Suprapubic skin (tissue), 4 donors: ENCODE measurements at regions not wholly inside any gene's neighbourhood (a gene's known extent, or its start where the extent isn't known, plus 50 kb on each side); places are given as distances from the start of the nearest gene placed in this dataset.

ENCODE experiments used
- DNase-seq, 2 donors: peaks; one replicate each; pipeline ENCODE4 v3.0.0-alpha.2; 2019; ENCODE audit warnings: low spot score in 2 of 2
- H3K27ac ChIP-seq: fragments of 200-600 bp; sonication (generic); one replicate; pipeline ENCODE4 v1.5.1; 2019
- H3K27me3 ChIP-seq: fragments of 200-600 bp; sonication (generic); one replicate; pipeline ENCODE4 v1.5.1; 2019
- H3K36me3 ChIP-seq: fragments of 200-600 bp; sonication (generic); one replicate; pipeline ENCODE4 v1.5.1; 2019
- H3K4me1 ChIP-seq: fragments of 200-600 bp; sonication (generic); one replicate; pipeline ENCODE4 v1.5.1; 2019
- H3K4me3 ChIP-seq: fragments of 200-600 bp; sonication (generic); one replicate; pipeline ENCODE4 v1.5.1; 2019; ENCODE audit warnings: mild to moderate bottlenecking
- H3K9me3 ChIP-seq: fragments of 200-600 bp; sonication (generic); one replicate; pipeline ENCODE4 v1.5.1; 2019
- CTCF ChIP-seq, 2 donors: fragments of 200-600 bp in 1 of 2; fragments of 450-650 bp in 1 of 2; sonication (generic) in 1 of 2; IDR thresholded peaks; one replicate each; pipeline ENCODE4 v1.5.1; 2016 to 2019; ENCODE audit warnings: antibody characterized with exemption in 2 of 2, mild to moderate bottlenecking in 1 of 2, moderate library complexity in 1 of 2
- EP300 ChIP-seq: sonication (generic); formaldehyde crosslinking; IDR thresholded peaks from one replicate; pipeline ENCODE4 v1.6.1; 2017; ENCODE audit warnings: antibody characterized with exemption
- POLR2A ChIP-seq, 2 donors: fragments of 450-650 bp; IDR thresholded peaks; one replicate each; pipeline ENCODE4 v1.6.1; 2017; ENCODE audit warnings: antibody characterized with exemption in 2 of 2, mild to moderate bottlenecking in 2 of 2, moderate library complexity in 2 of 2
- POLR2AphosphoS5 ChIP-seq, 3 donors: sonication (generic); formaldehyde crosslinking; IDR thresholded peaks; one replicate each; pipeline ENCODE4 v1.6.1; 2017; ENCODE audit warnings: antibody characterized with exemption in 3 of 3
- WGBS: methylation state at CpG from one replicate; pipeline ENCODE4 v1.1.5; 2018; 5-methylcytosine and 5-hydroxymethylcytosine counted together

GRCh38 chr18:51861046-51861445, 479.0 kb upstream of the DCC start:
- no peak for TF ChIP-seq POLR2AphosphoS5 (IDR thresholded peaks at IDR 0.05)
- no peak for TF ChIP-seq POLR2A (IDR thresholded peaks at IDR 0.05)
- no peak for TF ChIP-seq EP300
- TF ChIP-seq CTCF (IDR thresholded peaks at IDR 0.05), result no peak
- Histone ChIP-seq H3K27ac (no peak overlapping the region), H3K4me1 (no peaks in the 10 kb centered on the region), H3K9me3 (peaks cover 13% of the 10 kb centered on the region), H3K4me3 (no peak overlapping the region), H3K36me3 (no peaks in the 10 kb centered on the region), H3K27me3 (no peaks in the 10 kb centered on the region)
- DNase-seq, result no peak
- WGBS, result 66% methylated on average over 2 of the region's 2 CpGs

- Histone ChIP-seq H3K4me1 (no peaks in the 10 kb centered on the region), H3K4me3 (no peak overlapping the region), H3K27ac (no peak overlapping the region), H3K36me3 (no peaks in the 10 kb centered on the region), H3K27me3 (no peaks in the 10 kb centered on the region), H3K9me3 (peaks cover 13% of the 10 kb centered on the region)
- 83% methylated on average over 4 of the region's 4 CpGs for WGBS
- TF ChIP-seq EP300 (no peak), POLR2AphosphoS5 (IDR thresholded peaks at IDR 0.05) (no peak), POLR2A (IDR thresholded peaks at IDR 0.05) (no peak), CTCF (IDR thresholded peaks at IDR 0.05) (no peak)
- no peak for DNase-seq
Observed at GRCh38 chr18:51862051-51862715, 477.8 kb upstream of the DCC start.

GRCh38 chr18:51864219-51864965, 475.6 kb upstream of the DCC start:
- no peak for DNase-seq
- no peak overlapping the region for H3K4me3 ChIP-seq
- H3K9me3 ChIP-seq, result peaks cover 13% of the 10 kb centered on the region
- WGBS, result 92% methylated on average over 13 of the region's 36 CpGs
- no peaks in the 10 kb centered on the region for H3K4me1 ChIP-seq
- no peaks in the 10 kb centered on the region for H3K27me3 ChIP-seq
- H3K27ac ChIP-seq, result no peak overlapping the region
- no peaks in the 10 kb centered on the region for H3K36me3 ChIP-seq
- TF ChIP-seq POLR2A (IDR thresholded peaks at IDR 0.05) (no peak), EP300 (no peak), CTCF (IDR thresholded peaks at IDR 0.05) (no peak), POLR2AphosphoS5 (IDR thresholded peaks at IDR 0.05) (no peak)

GRCh38 chr18:51865538-51865937, 474.5 kb upstream of the DCC start:
- Histone ChIP-seq H3K4me1 (no peaks in the 10 kb centered on the region), H3K27ac (no peak overlapping the region), H3K9me3 (peaks cover 13% of the 10 kb centered on the region), H3K27me3 (no peaks in the 10 kb centered on the region), H3K36me3 (no peaks in the 10 kb centered on the region), H3K4me3 (no peak overlapping the region)
- no peak for DNase-seq
- 91% methylated on average over 1 of the region's 1 CpG for WGBS
- no peak for TF ChIP-seq POLR2AphosphoS5 (IDR thresholded peaks at IDR 0.05)

- no peak for DNase-seq
- no peak for TF ChIP-seq EP300
- TF ChIP-seq POLR2A (IDR thresholded peaks at IDR 0.05), result no peak
- TF ChIP-seq CTCF (IDR thresholded peaks at IDR 0.05), result no peak
- TF ChIP-seq POLR2AphosphoS5 (IDR thresholded peaks at IDR 0.05), result no peak
- no peaks in the 10 kb centered on the region for H3K36me3 ChIP-seq
Observed at GRCh38 chr18:51867767-51868166, 472.2 kb upstream of the DCC start.

More at GRCh38 chr18:51867767-51868166, 472.2 kb upstream of the DCC start:
- peaks cover 13% of the 10 kb centered on the region for H3K9me3 ChIP-seq
- H3K4me3 ChIP-seq, result no peak overlapping the region
- no peaks in the 10 kb centered on the region for H3K27me3 ChIP-seq
- no peak overlapping the region for H3K27ac ChIP-seq
- no peaks in the 10 kb centered on the region for H3K4me1 ChIP-seq
